Thoracic aorta (tissue), 2 donors: ENCODE measurements at regions not wholly inside any gene's neighbourhood (a gene's known extent, or its start where the extent isn't known, plus 50 kb on each side); places are given as distances from the start of the nearest gene placed in this dataset.

Source experiments
- ATAC-seq: fragments of 150-250 bp; one replicate; pipeline ENCODE4 v1.8.0; 2017; ENCODE audit warnings: low read depth; ENCODE audit not compliant: insufficient number of reproducible peaks, low FRiP score
- DNase-seq: peaks from one replicate; pipeline ENCODE4 v3.0.0-alpha.2; 2020; ENCODE audit warnings: low spot score
- H3K27ac ChIP-seq, 2 donors: fragments of 200-600 bp; sonication (generic); 1 replicate in 1 of 2; 2 replicates in 1 of 2; pipeline ENCODE4 v1.5.1; 2016; ENCODE audit warnings: mild to moderate bottlenecking in 2 of 2, moderate library complexity in 2 of 2
- H3K27me3 ChIP-seq: fragments of 200-600 bp; sonication (generic); replicated peaks from 2 replicates; pipeline ENCODE4 v1.6.0; 2016; ENCODE audit warnings: mild to moderate bottlenecking; ENCODE audit not compliant: insufficient read depth
- H3K36me3 ChIP-seq: fragments of 200-600 bp; sonication (generic); one replicate; pipeline ENCODE4 v1.5.1; 2016
- H3K4me1 ChIP-seq, 2 donors: fragments of 200-600 bp; sonication (generic); 1 replicate in 1 of 2; 2 replicates in 1 of 2; pipeline versions ENCODE4 v1.5.1 to v1.6.0; 2016; ENCODE audit warnings: low read depth in 2 of 2, mild to moderate bottlenecking in 1 of 2; ENCODE audit not compliant: control insufficient read depth in 1 of 2
- H3K4me3 ChIP-seq: fragments of 200-600 bp; sonication (generic); 2 replicates; pipeline ENCODE4 v1.5.1; 2016; ENCODE audit warnings: mild to moderate bottlenecking
- H3K9me3 ChIP-seq: fragments of 200-600 bp; sonication (generic); 2 replicates; pipeline ENCODE4 v1.5.1; 2016
- CTCF ChIP-seq: fragments of 200-600 bp; sonication (generic); IDR thresholded peaks from one replicate; pipeline ENCODE4 v1.5.1; 2019; ENCODE audit warnings: antibody characterized with exemption

DNA sequence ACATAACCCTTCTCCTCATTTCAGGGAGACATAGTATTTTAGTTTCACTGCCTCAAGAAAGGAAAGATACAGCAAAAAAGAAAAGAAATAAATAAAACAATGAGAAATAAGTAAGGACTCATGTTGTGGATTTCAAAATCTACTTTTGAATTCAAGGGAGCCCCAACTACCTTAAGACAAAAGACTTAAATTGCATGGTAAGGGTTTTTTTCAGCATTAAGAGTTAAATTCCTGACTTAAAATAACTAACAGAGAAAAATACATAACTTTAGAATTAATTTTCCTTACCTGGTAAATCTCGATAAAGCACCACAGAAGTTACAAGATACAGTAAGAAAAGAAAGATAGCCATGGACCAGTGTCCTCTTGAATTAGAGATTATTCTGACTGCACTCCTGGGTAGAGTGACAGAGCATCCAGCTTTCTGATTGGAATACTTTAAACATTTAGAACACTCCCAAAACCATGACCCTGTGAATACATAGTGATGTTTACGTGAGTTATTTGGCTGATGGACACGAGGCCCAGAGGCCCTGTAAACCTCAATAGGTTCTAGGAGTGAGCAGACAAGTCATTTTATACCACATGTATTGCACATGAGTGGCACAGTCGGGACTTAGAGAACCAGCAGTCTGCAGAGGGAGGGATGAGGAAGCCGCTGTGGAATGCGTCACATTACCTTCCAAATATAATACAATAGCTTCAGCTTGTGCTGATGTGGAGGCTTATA is 292.5 kb upstream of the SEMA3C start:
- Histone ChIP-seq H3K4me3 (no peak overlapping the region), H3K9me3 (no peaks in the 10 kb centered on the region), H3K36me3 (no peaks in the 10 kb centered on the region), H3K27me3 (no peaks in the 10 kb centered on the region), H3K4me1 (peaks cover 9 to 23% of the 10 kb centered on the region in 2 donors), H3K27ac (no peak overlapping the region)
- DNase-seq (no peak), ATAC-seq (no peak)
- TF ChIP-seq CTCF = no peak

DNA sequence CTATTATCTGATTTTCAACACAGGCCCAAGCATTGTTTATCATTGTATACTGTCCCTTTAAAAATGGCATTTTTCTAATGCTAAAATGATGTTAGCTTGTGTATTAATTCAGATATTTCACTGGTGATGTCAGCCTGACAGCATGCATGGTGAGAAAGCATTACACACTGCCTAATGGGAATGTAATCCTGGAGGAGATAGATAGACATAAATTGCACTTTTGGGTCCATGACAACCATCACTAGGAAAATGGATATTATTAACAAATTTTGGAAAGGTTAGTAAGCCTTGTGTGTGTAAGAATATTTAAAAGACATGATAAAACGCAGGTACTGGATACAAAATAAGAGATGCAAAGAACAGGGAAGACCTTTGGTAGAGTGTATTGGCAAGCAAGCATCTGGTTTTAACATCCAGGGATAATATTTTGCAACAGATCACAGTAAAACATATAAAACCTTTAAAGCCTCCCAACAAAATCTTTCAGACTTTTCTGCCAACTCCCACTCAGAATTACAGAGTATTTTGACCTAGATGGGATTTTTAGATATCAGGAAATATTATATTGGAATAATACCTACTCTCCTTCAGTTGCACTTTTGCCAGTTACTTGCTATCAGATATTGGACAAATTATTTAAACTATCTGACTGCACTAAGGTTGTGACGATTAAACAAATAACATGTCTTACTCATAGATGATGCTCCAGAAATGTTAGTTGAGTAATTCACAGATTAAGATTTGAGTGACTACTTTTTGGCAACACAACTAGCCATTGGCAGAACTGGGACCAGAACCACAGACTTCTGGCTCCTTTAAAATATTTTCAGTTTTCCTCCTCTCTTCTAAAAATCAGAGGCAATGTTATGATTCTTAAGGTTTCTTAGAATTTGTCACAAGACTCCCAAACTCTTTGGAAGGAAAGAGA is 291.6 kb upstream of the SEMA3C start:
- Histone ChIP-seq H3K36me3 (no peaks in the 10 kb centered on the region), H3K27ac (no peak overlapping the region), H3K4me3 (no peak overlapping the region), H3K27me3 (no peaks in the 10 kb centered on the region), H3K4me1 (peaks cover 9 to 23% of the 10 kb centered on the region in 2 donors), H3K9me3 (no peaks in the 10 kb centered on the region)
- no peak for TF ChIP-seq CTCF
- DNase-seq (no peak), ATAC-seq (no peak)

GRCh38 chr7:81209059-81209458 is 290.2 kb upstream of the SEMA3C start:
- TF ChIP-seq CTCF = no peak
- H3K4me3 ChIP-seq = no peak overlapping the region
- H3K4me1 ChIP-seq = peaks cover 9 to 23% of the 10 kb centered on the region in 2 donors
- H3K27ac ChIP-seq = no peak overlapping the region
- no peaks in the 10 kb centered on the region for H3K27me3 ChIP-seq
- no peaks in the 10 kb centered on the region for H3K9me3 ChIP-seq
- DNase-seq (no peak), ATAC-seq (no peak)
- H3K36me3 ChIP-seq = no peaks in the 10 kb centered on the region

- H3K4me3 ChIP-seq = no peak overlapping the region
- no peaks in the 10 kb centered on the region for H3K27me3 ChIP-seq
- no peak for DNase-seq
- no peaks in the 10 kb centered on the region for H3K9me3 ChIP-seq
- peaks cover 9 to 23% of the 10 kb centered on the region in 2 donors for H3K4me1 ChIP-seq
- H3K36me3 ChIP-seq = no peaks in the 10 kb centered on the region
- TF ChIP-seq CTCF = no peak
- no peak overlapping the region for H3K27ac ChIP-seq
- ATAC-seq = no peak
Observed at GRCh38 chr7:81207801-81208200, 288.9 kb upstream of the SEMA3C start.

DNA sequence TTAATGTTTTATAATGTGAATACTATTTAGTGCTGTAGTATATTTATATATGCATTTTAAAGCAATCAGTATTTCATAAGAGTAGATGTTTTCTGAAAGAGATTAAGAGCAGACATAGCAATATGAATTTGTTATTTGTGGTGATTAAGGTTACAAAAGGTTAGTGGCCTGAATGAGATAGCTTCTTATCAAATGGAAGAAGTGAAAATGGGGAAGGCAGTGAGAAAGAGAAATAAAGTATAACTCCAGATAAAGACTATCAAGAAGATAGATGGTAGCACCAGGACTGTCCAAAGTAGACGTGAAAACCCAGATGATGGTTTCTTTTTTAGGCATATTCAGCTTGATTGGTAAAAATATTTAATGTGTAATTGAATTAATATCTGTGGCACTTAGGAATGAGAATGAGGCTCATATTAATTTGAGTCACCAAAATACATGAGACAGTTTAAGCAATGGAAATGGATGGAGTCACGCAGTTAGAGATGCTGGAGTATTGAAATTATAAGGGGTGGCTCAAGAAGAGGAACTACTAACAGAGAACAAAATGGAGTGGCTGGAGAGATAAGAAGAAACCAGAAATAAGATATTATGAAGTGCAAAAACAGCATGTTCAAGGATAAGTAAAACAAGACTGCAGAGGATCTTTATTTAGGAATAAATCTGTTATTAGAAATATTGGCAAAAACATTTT is 288.0 kb upstream of the SEMA3C start:
- Histone ChIP-seq H3K9me3 (no peaks in the 10 kb centered on the region), H3K36me3 (no peaks in the 10 kb centered on the region), H3K27me3 (no peaks in the 10 kb centered on the region), H3K4me3 (no peak overlapping the region), H3K4me1 (peaks cover 9 to 21% of the 10 kb centered on the region in 2 donors), H3K27ac (no peak overlapping the region)
- ATAC-seq = no peak
- DNase-seq = no peak
- TF ChIP-seq CTCF = no peak
